CD4-positive, alpha-beta T cell treated with Interleukin-2 at 100 ng/mL for 4 hours (primary cell): ENCODE measurements at regions not wholly inside any gene's neighbourhood (a gene's known extent, or its start where the extent isn't known, plus 50 kb on each side); places are given as distances from the start of the nearest gene placed in this dataset.

Experiments used
- DNase-seq: peaks from one replicate; pipeline ENCODE4 v3.0.0-alpha.2; 2020; ENCODE audit warnings: low spot score

DNA sequence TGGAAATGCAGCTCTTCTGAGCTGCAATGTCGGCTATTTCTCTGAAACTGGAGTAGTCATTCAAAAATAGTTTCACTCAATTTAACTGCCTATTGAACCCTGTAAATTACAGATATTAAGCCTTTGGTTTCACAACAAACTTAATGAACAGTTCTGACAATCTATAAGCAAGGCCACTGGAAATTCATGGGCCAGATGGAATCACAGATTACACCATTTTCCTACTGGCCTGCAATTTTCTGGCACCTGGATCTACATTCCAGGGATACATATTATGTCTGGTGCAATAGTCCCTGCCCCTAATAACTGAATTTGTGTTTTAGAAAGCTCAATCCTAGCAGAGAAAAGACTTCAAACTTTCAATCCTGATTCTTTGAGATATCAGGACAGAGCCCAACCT, 551.7 kb downstream of the RNF144A start:
- DNase-seq, result no peak

DNA sequence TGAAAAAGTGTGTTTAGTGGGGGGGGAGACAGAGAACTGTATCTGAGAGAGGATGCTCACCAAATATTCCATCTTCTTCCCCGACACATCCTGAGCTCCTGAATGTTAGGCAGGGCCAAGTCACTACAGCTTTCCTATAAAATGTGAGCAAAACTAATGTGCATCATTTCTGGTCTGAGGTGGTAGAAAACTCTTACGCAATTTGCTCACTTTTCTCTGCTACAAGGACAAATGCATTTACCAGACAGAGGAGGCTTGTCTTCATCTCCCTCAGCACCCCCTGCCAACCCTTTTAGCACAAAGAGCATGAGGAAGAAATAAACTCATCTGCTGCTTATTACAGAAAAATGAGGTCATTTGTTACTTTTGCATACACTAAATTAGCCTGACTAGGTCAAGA, 554.0 kb downstream of the RNF144A start:
- no peak for DNase-seq

GRCh38 chr2:7472465-7472864, 555.3 kb downstream of the RNF144A start:
- DNase-seq, result no peak

- DNase-seq, result no peak
Observed at GRCh38 chr2:7473135-7473771, 556.0 kb downstream of the RNF144A start.

GRCh38 chr2:7476371-7476770, 559.2 kb downstream of the RNF144A start:
- no peak for DNase-seq

DNA sequence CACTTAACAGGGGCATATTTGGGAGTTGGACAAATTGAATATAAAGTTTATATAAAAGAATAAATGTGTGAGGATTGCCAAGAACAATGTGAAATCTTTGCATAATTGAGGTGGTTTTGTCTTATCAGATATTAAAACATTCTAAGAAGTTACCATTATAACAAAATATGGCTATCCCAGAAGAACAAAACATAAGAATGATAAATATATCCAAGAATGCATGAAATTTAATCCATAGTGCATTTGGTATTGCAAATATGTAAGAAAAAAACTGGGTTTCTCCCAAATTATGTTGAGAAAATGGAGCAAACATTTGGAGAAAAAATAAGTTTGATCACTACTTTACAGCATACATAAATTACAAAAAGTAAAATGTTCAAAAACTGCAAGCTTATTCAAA, 562.4 kb downstream of the RNF144A start:
- no peak for DNase-seq

DNA sequence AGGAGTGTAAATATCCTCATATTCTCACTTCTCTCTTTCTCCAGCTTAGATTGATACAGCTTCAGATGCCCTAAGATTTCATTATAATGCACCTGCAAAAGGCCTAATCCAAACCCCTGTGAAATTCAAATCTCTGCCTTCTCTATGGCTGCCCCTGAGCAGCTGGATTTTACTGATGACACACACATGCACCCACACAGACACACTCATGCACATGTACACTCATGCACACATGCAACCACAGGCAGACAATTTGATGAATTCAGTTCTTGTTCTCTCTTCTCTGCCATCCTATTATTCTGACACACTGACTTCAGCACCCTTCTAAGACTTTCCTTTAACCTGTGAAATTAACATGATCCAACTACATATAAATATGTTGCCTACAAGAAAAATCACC, 563.2 kb downstream of the RNF144A start:
- DNase-seq, result no peak

- DNase-seq, result no peak
Observed at GRCh38 chr2:7490672-7491071, 573.5 kb downstream of the RNF144A start.

GRCh38 chr2:7492719-7493118, 575.5 kb downstream of the RNF144A start:
- DNase-seq, result no peak

DNA sequence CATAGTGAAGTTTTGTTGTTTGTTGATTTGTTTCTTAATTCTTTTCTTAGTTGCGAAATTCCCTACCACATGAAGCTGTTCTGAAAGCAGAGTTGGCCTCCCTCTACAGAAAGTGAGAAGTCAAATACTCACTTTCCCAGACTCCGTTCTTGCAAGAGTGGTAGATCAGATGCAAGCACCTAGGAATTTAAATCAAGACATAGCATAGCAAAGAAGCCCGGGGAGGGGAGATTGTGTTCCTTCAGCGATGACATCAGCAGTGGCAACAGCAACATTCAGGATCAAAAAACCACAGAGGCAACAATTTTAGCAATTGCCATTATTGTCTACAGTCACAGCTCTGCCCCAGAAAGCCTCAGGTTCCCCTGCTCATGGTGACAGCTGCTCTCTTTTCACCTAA, 580.0 kb downstream of the RNF144A start:
- DNase-seq, result no peak

GRCh38 chr2:7499018-7499417, 581.8 kb downstream of the RNF144A start:
- no peak for DNase-seq

- DNase-seq, result no peak
Observed at GRCh38 chr2:7502336-7502735, 585.1 kb downstream of the RNF144A start.

DNA sequence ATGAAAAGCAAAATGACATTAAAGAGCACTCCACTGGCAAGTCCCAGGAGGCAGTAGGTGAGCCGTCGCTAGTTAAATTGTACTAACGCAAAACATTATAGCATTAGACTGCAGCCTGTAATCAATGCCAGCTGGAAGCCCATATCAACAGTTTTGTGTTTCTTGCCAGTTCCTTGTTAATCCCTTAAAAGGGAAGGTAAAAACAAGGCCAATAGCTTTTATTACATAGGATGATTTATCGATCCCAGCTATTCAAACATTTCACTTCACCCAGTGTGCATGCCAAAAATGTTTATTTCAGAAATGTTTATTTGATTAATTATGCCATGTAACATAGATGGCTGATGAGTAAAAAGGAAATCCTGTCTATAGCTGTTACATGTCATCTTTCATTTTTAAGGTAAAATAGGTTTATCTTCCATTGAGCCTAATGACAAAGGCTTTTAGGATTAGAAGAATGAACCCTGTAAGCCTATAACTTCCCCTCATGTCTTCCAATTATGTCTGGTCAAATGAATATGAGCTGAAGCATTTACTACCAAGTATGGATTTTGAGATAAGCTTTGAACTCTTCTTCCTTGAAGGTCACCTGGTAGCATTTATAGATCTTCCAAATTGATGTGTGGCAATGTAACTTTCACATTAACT, 591.2 kb downstream of the RNF144A start:
- DNase-seq, result no peak

DNA sequence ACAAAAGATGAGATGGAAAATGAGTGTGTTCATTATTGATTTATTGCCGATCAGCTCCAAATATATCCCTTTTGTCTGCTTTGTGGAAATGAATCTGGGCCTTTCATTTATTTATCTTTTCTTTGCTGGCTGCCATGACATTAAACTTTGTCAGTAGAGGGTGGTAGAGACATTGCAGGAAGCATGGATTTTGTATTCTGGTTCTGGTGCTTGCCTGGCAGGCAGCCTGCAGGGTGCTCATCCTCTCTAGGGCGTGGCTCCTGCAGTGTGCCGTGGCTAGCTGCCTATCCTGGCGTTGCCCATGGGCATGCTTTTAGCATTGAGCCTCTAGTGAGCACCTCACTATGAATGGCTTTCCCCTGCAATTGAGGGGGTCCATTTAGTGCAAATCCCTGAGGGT, 593.1 kb downstream of the RNF144A start:
- no peak for DNase-seq

- DNase-seq, result no peak
Observed at GRCh38 chr2:7513834-7514233, 596.6 kb downstream of the RNF144A start.

DNA sequence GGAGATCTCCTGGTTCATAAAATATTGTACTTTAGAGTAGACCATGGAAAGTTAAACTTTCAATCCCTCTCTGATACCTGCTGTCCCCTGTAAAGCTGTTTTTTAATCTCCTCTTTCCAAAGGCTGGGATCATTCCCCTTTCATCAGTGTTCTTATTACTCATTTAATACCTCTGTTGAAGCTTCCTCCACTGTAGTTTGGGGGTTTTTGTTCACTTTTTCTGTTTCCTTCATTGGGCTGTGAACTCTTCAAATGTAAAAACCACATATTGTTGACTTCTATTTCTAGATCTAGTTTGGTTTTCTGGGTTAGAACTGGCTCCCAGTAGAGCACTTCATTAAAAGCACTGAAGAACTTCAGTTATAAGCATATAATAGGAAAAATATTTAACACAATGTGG, 598.1 kb downstream of the RNF144A start:
- no peak for DNase-seq

DNA sequence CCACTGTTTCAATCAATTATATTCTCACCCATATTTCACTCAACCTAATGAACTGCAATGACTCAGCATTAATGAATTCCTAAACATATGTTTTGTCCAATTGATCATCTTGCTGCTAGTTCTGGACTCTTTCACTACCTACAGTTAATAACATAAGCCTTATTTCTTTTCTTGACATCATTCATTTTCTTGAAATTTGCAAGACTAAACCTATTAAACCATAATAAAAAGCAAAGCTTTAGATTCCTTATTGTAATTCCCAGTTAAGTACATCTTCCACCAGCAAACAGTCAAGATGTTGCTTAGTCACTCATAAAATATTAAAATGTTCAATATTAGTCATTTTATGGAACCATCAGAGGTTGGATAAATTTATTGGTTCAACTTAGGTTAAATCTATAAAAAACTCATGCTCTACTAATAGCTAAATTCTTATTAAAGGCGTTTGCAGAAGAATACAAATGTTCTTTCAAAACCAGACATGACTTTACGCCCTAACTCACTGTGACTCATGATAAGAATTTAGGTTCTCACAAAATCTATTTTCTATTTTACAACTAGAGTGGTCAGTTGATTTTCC, 599.4 kb downstream of the RNF144A start:
- no peak for DNase-seq

GRCh38 chr2:7517088-7517487, 599.9 kb downstream of the RNF144A start:
- DNase-seq, result peak; percentile 16

- DNase-seq, result no peak
Observed at GRCh38 chr2:7517851-7518250, 600.6 kb downstream of the RNF144A start.

- DNase-seq, result no peak
Observed at GRCh38 chr2:7523481-7524120, 606.4 kb downstream of the RNF144A start.

GRCh38 chr2:7524195-7524594, 607.0 kb downstream of the RNF144A start:
- no peak for DNase-seq

GRCh38 chr2:7525746-7526145, 608.5 kb downstream of the RNF144A start:
- DNase-seq, result no peak

- no peak for DNase-seq
Observed at GRCh38 chr2:7527165-7527722, 610.0 kb downstream of the RNF144A start.
